CD14-positive monocyte (primary cell): ENCODE measurements at regions not wholly inside any gene's neighbourhood (a gene's known extent, or its start where the extent isn't known, plus 50 kb on each side); places are given as distances from the start of the nearest gene placed in this dataset.

ENCODE experiments used
- DNase-seq, 3 donors: peaks; one replicate each; pipeline ENCODE4 v3.0.0-alpha.2; 2011 to 2022
- H2AFZ ChIP-seq: 2 replicates; pipeline ENCODE4 v1.6.0; 2012; ENCODE audit warnings: mild to moderate bottlenecking, low read depth, low read length, inconsistent platforms; ENCODE audit not compliant: insufficient read depth, poor library complexity, severe bottlenecking
- H3K27ac ChIP-seq, 2 donors: 1 replicate in 1 of 2; 2 replicates in 1 of 2; pipeline ENCODE4 v1.5.1; 2012 to 2013; ENCODE audit warnings: low read length in 2 of 2, control low read depth in 1 of 2, inconsistent platforms in 1 of 2, low read depth in 1 of 2, mild to moderate bottlenecking in 1 of 2
- H3K27me3 ChIP-seq, 2 donors: one replicate each; pipeline versions ENCODE4 v1.6.0 to v1.6.1; 2011 to 2013; ENCODE audit warnings: low read length in 2 of 2; ENCODE audit not compliant: control insufficient read depth in 2 of 2, insufficient read depth in 2 of 2
- H3K36me3 ChIP-seq, 2 donors: replicated peaks in 1 of 2; 1 replicate in 1 of 2; 2 replicates in 1 of 2; pipeline versions ENCODE4 v1.5.1 to v1.6.1; 2012 to 2013; ENCODE audit warnings: low read length in 2 of 2, control low read depth in 1 of 2, inconsistent platforms in 1 of 2, mild to moderate bottlenecking in 1 of 2; ENCODE audit not compliant: insufficient read depth in 2 of 2, control insufficient read depth in 1 of 2
- H3K4me1 ChIP-seq, 2 donors: 1 replicate in 1 of 2; 2 replicates in 1 of 2; pipeline versions ENCODE4 v1.5.1 to v1.6.1; 2012 to 2013; ENCODE audit warnings: low read length in 2 of 2, control low read depth in 1 of 2, inconsistent platforms in 1 of 2, mild to moderate bottlenecking in 1 of 2, moderate library complexity in 1 of 2; ENCODE audit not compliant: insufficient read depth in 2 of 2, control insufficient read depth in 1 of 2
- H3K4me2 ChIP-seq: replicated peaks from 2 replicates; pipeline ENCODE3; 2012; ENCODE audit warnings: low read length, moderate library complexity, mild to moderate bottlenecking; ENCODE audit not compliant: poor library complexity, severe bottlenecking; ENCODE audit errors: extremely low read depth
- H3K4me3 ChIP-seq, 3 experiments: fragments of 200-600 bp in 1 of 3; sonication (generic) in 1 of 3; replicated peaks in 1 of 3; 1 replicate in 2 of 3; 2 replicates in 1 of 3; pipeline ENCODE4 v1.5.1; 2011 to 2013; ENCODE audit warnings: low read length in 3 of 3, mild to moderate bottlenecking in 3 of 3, control low read depth in 2 of 3, low read depth in 2 of 3, inconsistent platforms in 1 of 3, moderate library complexity in 1 of 3
- H3K79me2 ChIP-seq: 2 replicates; pipeline ENCODE4 v1.6.0; 2012; ENCODE audit warnings: mild to moderate bottlenecking, control low read depth, inconsistent platforms, low read length, moderate library complexity; ENCODE audit not compliant: insufficient read depth
- H3K9ac ChIP-seq: 2 replicates; pipeline ENCODE4 v1.6.0; 2017; ENCODE audit warnings: low read length, mild to moderate bottlenecking; ENCODE audit not compliant: insufficient read depth, poor library complexity, severe bottlenecking
- H3K9me3 ChIP-seq, 2 donors: replicated peaks in 1 of 2; 1 replicate in 1 of 2; 2 replicates in 1 of 2; pipeline versions ENCODE4 v1.5.1 to v1.6.1; 2012 to 2013; ENCODE audit warnings: low read length in 2 of 2, control low read depth in 1 of 2; ENCODE audit not compliant: control insufficient read depth in 1 of 2, insufficient read depth in 1 of 2
- H4K20me1 ChIP-seq: 2 replicates; pipeline ENCODE4 v1.6.0; 2012; ENCODE audit warnings: mild to moderate bottlenecking, low read length, control low read depth, moderate library complexity; ENCODE audit not compliant: insufficient read depth
- H3K27ac Mint-ChIP-seq, 7 donors: one replicate each; pipeline ENCODE4 v1.8.0; 2020; ENCODE audit warnings: mild to moderate bottlenecking in 7 of 7, mixed read lengths in 7 of 7, moderate library complexity in 6 of 7, inconsistent platforms in 2 of 7
- H3K27me3 Mint-ChIP-seq, 3 donors: one replicate each; pipeline ENCODE4 v1.8.0; 2021 to 2022; ENCODE audit warnings: low read depth in 3 of 3, mild to moderate bottlenecking in 3 of 3, mixed read lengths in 3 of 3, moderate library complexity in 3 of 3, inconsistent platforms in 1 of 3
- H3K36me3 Mint-ChIP-seq, 2 donors: one replicate each; pipeline ENCODE4 v1.8.0; 2020; ENCODE audit warnings: mixed read lengths in 2 of 2, inconsistent platforms in 1 of 2, mild to moderate bottlenecking in 1 of 2
- H3K4me1 Mint-ChIP-seq: one replicate; pipeline ENCODE4 v1.8.0; 2020; ENCODE audit warnings: mild to moderate bottlenecking, mixed read lengths
- H3K4me3 Mint-ChIP-seq, 2 donors: one replicate each; pipeline ENCODE4 v1.8.0; 2020; ENCODE audit warnings: mild to moderate bottlenecking in 2 of 2, mixed read lengths in 2 of 2, moderate library complexity in 1 of 2
- H3K9me3 Mint-ChIP-seq, 7 donors: one replicate each; pipeline ENCODE4 v1.8.0; 2020 to 2022; ENCODE audit warnings: mixed read lengths in 7 of 7, mild to moderate bottlenecking in 6 of 7, moderate library complexity in 6 of 7, inconsistent platforms in 2 of 7
- WGBS: methylation state at CpG from one replicate; pipeline ENCODE4 v1.1.5; 2013; ENCODE audit warnings: missing lambda C conversion rate; ENCODE audit not compliant: insufficient coverage; 5-methylcytosine and 5-hydroxymethylcytosine counted together
- intact Hi-C, 2 donors: fragments of 100-400 bp; cut with micrococcal nuclease; formaldehyde crosslinking; loops; one replicate each; pipeline versions ENCODE4 v1.15.0 to v1.15.1; 2023
- TF ChIP-seq, protein P1 (sequence below): fragments of 200-600 bp; IDR thresholded peaks from one replicate; pipeline ENCODE4 v1.8.0; 2022; ENCODE audit warnings: antibody characterized with exemption, mild to moderate bottlenecking

GRCh38 chr6:167647306-167647705, 179.4 kb upstream of the AFDN start:
- peaks cover 9 to 11% of the 10 kb centered on the region in 2 donors for H3K9me3 ChIP-seq
- H3K9ac ChIP-seq, result no peak overlapping the region
- H2AFZ ChIP-seq, result no peak overlapping the region
- H3K9me3 Mint-ChIP-seq, result peaks cover 0 to 8% (median 4%) of the 10 kb centered on the region in 7 donors
- peaks cover 0 to 3% (median 0%) of the 10 kb centered on the region in 3 donors for H3K27me3 Mint-ChIP-seq
- no peak overlapping the region for H3K27ac ChIP-seq
- no peaks in the 10 kb centered on the region for H3K4me1 Mint-ChIP-seq
- H3K4me3 Mint-ChIP-seq, result no peak overlapping the region
- H3K4me1 ChIP-seq, result no peaks in the 10 kb centered on the region
- no peaks in the 10 kb centered on the region for H3K36me3 Mint-ChIP-seq
- H3K79me2 ChIP-seq, result no peaks in the 10 kb centered on the region
- TF ChIP-seq, protein P1, sequence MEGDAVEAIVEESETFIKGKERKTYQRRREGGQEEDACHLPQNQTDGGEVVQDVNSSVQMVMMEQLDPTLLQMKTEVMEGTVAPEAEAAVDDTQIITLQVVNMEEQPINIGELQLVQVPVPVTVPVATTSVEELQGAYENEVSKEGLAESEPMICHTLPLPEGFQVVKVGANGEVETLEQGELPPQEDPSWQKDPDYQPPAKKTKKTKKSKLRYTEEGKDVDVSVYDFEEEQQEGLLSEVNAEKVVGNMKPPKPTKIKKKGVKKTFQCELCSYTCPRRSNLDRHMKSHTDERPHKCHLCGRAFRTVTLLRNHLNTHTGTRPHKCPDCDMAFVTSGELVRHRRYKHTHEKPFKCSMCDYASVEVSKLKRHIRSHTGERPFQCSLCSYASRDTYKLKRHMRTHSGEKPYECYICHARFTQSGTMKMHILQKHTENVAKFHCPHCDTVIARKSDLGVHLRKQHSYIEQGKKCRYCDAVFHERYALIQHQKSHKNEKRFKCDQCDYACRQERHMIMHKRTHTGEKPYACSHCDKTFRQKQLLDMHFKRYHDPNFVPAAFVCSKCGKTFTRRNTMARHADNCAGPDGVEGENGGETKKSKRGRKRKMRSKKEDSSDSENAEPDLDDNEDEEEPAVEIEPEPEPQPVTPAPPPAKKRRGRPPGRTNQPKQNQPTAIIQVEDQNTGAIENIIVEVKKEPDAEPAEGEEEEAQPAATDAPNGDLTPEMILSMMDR, result no peak
- intact Hi-C loops, result no loop called here
- H3K27ac Mint-ChIP-seq, result no peak overlapping the region
- H4K20me1 ChIP-seq, result no peaks in the 10 kb centered on the region
- no peaks in the 10 kb centered on the region for H3K27me3 ChIP-seq
- peak in 2 of 3 donors; percentile 4 to 9 for DNase-seq
- no peak overlapping the region for H3K4me2 ChIP-seq
- H3K36me3 ChIP-seq, result no peaks in the 10 kb centered on the region
- 86% methylated on average over 3 of the region's 4 CpGs for WGBS
- H3K4me3 ChIP-seq, result no peak overlapping the region

- intact Hi-C loops, result no loop called here
- Histone ChIP-seq H3K36me3 (no peaks in the 10 kb centered on the region), H4K20me1 (no peaks in the 10 kb centered on the region), H3K27me3 (no peaks in the 10 kb centered on the region), H2AFZ (no peak overlapping the region), H3K4me2 (no peak overlapping the region), H3K4me3 (no peak overlapping the region), H3K9me3 (peaks cover 9 to 15% of the 10 kb centered on the region in 2 donors), H3K9ac (no peak overlapping the region), H3K79me2 (no peaks in the 10 kb centered on the region), H3K27ac (no peak overlapping the region), H3K4me1 (no peaks in the 10 kb centered on the region)
- peaks cover 0 to 8% (median 5%) of the 10 kb centered on the region in 7 donors for H3K9me3 Mint-ChIP-seq
- no peaks in the 10 kb centered on the region for H3K36me3 Mint-ChIP-seq
- no peak for DNase-seq
- H3K27me3 Mint-ChIP-seq, result peaks cover 0 to 3% (median 0%) of the 10 kb centered on the region in 3 donors
- WGBS, result 94% methylated on average over 13 of the region's 13 CpGs
- no peak overlapping the region for H3K4me3 Mint-ChIP-seq
- TF ChIP-seq, protein P1, result no peak
- H3K4me1 Mint-ChIP-seq, result no peaks in the 10 kb centered on the region
- H3K27ac Mint-ChIP-seq, result no peak overlapping the region
Measured at GRCh38 chr6:167647737-167648470, 178.8 kb upstream of the AFDN start.
